T-helper 1 cell treated with Interleukin-12 subunit alpha and Interleukin-12 subunit beta and Interleukin-4 antibody, amounts not matched to agents 30 ng/mL and 1 ng/mL, for 36 hours (primary cell): ENCODE measurements at regions not wholly inside any gene's neighbourhood (a gene's known extent, or its start where the extent isn't known, plus 50 kb on each side); places are given as distances from the start of the nearest gene placed in this dataset.
"Not testable (repeated sequence)": the region's sequence is repeated elsewhere in the genome, so short reads cannot be mapped to it uniquely, and the experiment has no call there.

Source experiments
- intact Hi-C: fragments of 100-400 bp; cut with micrococcal nuclease; formaldehyde crosslinking; loops from one replicate; pipeline ENCODE4 v1.15.1; 2024

DNA sequence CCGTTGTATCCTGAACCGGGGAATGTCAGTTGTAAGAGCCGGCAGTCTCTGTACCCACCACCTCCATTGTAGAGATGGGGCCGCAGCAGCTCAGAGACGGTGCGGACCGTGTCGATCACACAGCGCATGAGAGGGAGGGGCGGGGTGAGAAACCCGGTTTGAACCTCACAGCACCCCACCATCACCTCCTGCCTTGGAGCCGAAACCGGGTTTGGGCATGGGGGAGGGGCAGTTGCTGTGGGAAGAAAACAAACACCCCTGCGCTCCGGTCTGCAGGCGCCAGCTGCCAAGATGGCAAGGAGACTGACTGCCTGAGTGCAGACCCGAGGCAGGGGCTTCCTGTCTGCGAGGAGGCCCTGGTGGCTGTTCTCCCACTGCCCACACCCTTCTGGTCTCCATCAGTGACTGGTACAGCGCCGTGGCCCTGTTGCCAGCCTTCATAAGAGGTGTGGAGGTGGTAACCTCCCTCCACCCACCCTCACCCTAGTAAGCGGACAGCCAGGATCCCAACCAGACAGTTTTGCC lies 69.2 kb upstream of the SSBP3 start:
- intact Hi-C loops: no loop called here

DNA sequence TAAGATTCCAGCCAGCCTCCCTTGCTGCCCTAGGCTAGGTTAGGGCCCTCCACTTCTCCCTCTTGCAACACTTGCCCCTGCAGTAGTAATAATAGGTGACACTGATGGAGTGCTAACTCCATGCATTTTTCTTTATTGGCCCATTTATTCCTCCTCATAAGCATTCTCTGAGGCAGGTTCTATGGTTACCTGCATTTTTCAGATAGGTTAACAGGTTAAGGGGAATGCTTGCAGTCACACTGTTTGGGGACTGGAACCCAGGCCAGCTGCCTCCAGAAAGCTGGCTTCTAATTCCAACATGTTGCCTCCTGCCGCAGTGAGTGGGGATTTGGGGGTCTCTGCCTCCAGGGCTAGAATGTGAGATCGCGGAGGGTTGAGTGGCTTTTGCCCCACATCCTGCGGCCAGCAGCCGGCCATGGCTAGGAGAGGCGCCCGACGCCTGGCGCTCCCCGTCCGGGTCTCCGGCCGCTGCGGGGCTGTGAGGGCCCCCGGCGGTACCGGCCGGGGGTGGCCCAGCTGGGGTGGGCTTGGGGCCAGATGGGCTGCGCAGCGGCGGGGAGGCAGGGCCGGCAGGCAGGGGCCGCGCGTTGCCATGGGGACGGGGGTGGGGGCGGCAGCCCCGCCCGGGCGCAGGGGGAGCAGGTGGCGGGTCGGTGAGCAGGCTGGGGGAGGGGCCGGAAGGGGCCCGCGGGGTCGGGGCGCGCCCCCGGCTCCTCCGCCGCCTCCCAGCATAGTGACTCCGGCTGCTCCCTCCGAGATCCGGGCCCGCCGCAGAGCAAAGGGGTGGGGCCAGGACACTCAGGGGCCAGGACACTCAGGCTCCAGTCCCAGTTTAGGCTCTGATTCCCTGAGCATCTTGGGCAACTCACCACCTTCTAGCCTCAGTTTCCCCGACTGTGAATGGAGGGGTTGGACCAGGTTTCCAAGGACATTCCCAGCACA lies 68.4 kb upstream of the SSBP3 start:
- intact Hi-C loops: loop anchor here (1.0 kb wide), 1 partner anchor 10 kb away; no protein-coding TSS in a partner anchor

DNA sequence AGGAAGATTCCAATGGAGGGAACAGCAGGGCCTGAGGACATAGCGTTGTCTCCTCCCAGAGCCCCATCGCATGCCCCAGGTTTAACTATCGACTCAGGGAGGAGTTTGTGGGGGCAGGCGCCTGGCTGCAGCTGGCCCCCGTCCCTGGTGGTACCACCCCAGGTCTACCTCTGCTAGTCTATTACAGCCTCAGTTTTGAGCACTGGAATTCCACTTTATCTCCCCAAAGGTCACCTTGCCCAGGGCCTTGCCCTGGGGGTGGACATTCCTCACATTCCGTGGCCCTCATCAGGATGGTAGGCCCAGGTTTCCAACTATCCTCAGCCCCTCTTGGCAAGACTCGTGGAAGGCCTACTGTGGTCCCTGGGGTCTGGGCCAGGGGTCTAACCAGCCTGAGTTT lies 65.4 kb upstream of the SSBP3 start:
- intact Hi-C loops: no loop called here

DNA sequence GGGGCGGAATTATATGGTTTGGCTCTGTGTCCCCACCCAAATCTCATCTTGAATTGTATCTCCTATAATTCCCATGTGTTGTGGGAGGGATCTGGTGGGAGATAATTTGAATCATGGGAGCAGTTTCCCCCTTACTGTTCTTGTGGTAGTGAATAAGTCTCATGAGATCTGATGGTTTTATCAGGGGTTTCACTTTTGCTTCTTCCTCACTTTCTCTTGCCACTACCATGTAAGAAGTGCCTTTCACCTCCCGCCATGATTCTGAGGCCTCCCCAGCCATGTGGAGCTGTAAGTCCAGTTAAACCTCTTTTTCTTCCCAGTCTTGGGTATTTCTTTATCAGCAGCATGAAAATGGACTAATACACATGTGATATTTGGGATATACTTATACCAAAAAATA lies 63.2 kb upstream of the SSBP3 start:
- intact Hi-C loops: not testable (repeated sequence)

DNA sequence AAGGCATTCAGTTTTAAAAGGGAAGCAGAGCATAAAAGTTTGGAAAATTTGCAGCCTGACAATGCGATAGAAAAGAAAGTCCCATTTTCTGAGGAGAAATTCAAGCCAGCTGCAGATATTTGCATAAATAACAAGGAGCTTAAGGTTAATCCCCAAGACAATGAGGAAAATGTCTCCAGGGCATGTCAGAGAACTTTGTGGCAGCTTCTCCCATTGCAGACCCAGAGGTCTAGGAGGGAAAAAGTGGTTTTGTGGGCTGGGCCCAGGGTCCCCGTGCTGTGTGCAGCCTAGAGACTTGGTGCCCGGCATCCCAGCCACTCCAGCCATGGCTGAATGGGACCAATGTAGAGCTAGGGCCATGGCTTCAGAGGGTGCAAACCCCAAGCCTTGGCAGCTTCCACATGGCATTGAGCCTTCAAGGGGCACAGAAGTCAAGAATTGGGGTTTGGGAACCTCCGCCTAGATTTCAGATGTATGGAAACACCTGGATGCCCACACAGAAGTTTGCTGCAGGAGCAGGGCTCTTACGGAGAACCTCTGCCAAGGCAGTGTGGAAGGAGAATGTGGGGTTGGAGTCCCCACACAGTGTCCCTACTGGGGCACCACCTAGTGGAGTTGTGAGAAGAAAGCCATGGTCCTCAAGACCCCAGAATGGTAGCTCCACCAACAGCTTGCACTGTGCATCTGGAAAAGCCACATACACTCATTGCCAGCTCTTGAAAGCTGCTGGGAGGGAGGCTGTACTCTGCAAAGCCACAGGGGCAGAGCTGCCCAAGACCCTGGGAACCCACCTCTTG lies 62.3 kb upstream of the SSBP3 start:
- intact Hi-C loops: not testable (repeated sequence)

DNA sequence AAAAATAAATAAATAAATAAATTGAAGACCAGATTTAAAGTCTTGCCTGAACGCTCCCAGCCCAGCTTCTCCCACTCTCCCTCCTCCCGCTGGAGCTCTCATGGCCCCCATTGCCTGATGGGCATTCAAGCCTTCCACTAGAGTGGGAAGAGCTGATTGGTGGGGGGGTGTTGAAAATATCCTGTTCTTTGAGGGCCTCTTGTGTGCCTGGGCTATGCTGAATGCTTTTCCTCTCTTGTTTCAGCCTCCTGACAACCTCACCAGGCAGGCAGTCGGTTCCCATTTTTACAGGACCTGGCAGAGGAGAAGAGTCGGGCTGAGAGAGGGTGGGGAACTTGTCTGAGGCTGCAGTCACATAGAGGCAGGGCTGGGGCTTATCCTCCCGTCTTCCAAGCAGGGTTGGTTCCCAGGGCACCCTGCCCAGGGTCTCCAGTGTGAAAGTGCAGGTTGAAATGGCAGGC lies 59.2 kb upstream of the SSBP3 start:
- intact Hi-C loops: no loop called here

DNA sequence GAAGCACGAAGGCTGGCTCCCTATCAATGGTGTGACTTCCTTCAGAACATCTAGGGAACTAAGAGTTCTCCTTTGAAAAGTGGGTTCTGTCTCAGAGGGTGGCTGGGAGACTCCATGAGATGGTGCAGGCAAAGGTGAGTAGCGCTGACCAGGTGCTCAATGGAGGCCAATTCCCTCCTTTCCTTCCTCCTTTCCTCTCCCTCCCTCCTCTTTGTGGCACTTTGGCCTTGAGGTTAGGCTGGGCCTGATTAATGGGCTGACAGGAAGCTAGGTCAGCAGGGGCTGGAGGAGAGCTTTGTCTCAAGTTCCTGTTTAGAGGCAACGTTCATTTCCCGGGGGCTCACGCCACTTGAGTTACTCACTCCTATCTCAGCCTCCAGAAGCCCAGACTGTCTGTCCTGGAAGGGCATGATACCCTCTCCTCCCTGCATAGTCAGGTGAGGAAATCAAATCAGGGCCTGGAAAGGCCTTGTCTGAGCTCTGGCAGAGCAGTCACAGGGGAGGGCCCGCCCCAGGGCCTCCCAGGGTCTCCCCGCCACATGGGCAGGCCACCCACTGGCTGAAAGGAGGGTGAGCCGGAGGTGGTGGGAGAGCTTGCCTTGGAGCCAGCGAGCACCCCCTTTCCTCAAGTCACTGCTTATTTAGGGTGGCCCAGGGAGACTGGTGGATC lies 58.4 kb upstream of the SSBP3 start:
- intact Hi-C loops: loop anchor here (1.0 kb wide), 1 partner anchor 10 kb away; no protein-coding TSS in a partner anchor

DNA sequence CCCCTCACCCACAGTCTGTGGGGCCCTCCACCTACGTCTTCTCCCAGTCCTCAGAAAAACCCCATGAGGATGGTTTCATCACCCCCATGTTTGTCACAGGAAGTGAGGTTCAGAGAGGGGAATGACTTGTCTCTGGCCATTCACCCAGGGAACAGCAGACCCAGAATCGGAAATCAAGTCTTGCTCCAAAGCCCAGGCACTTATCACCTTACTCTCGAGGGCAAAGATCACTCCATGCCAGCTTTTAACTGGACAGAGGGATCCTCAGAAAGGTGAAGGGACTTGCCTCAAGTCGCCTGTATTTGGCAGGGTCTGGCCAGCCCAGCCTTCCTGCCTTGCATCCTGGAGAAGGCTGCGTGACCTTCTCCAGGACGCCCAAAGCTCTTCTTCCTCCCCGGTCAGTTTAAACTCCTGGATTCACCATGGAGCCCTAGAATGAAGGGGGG lies 57.9 kb upstream of the SSBP3 start:
- intact Hi-C loops: loop anchor here (1.0 kb wide), 1 partner anchor 10 kb away; no protein-coding TSS in a partner anchor

DNA sequence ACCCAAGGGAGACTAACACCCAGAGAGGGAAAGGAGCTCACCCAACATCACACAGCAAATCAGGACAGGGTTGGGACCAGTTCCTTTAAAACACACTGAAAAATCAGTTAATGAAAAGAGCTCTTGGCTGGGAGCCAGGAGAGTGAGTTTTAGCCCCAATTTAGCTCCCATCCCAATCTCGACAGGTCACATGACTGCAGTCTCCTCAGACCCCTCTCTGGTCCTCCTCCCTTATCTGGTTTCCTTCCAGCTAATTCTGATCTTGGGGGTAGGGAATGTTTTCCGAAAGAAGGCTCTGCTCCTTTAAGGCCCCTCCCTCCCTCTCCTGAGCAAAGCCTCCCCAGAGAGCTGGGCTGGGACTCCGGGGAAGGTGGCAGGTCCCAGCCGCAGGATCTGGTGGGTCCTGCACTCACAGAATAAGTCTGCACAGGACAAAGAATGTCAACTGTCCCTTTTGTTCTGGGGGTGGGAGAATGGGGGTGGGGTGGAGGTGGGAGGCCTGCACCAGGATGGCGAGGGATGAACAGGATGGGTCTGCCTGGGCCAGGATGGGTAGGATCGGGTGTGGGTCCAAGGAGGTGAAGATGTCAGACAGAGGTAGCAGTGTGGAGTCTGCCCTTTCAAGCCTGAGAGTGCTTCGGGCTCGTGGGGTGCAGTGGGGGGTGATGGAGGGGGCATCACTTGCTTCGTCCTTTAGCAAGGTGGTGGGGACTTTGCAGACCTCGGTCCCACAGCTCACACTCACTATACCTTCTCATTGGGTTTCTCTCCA lies 57.3 kb upstream of the SSBP3 start:
- intact Hi-C loops: loop anchor here (1.0 kb wide), 1 partner anchor 11 kb away; no protein-coding TSS in a partner anchor

DNA sequence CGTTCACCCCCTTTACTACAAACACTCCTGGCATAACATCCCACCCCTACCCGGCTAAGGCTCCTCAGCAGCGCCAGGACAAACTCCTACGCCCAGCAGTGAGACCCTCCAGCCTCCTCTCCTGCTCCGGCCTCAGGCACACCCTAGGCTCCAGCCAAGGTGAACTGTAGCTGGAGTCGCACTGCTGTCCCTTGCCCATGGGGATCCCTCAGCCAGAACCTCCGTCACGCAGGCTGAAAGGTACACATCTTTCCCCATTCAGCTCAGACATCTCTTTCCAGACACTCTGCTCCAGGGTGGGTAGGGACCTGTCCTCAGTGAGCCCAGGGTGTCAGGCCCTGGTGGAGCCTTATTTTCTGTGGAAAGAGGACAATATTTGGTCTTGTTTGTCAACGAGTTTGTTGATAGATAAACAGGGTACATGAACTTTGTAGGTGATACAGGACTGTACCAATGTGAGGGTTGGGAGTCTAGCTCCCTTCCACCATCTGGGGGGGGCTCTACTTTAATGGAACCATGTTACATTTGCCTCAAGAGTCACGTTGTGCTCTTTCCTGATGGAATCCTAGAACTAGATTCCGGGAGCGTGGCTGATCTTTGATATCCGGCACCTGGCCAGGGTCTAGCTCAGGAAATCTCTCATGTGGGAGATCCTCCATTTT lies 56.5 kb upstream of the SSBP3 start:
- intact Hi-C loops: no loop called here

DNA sequence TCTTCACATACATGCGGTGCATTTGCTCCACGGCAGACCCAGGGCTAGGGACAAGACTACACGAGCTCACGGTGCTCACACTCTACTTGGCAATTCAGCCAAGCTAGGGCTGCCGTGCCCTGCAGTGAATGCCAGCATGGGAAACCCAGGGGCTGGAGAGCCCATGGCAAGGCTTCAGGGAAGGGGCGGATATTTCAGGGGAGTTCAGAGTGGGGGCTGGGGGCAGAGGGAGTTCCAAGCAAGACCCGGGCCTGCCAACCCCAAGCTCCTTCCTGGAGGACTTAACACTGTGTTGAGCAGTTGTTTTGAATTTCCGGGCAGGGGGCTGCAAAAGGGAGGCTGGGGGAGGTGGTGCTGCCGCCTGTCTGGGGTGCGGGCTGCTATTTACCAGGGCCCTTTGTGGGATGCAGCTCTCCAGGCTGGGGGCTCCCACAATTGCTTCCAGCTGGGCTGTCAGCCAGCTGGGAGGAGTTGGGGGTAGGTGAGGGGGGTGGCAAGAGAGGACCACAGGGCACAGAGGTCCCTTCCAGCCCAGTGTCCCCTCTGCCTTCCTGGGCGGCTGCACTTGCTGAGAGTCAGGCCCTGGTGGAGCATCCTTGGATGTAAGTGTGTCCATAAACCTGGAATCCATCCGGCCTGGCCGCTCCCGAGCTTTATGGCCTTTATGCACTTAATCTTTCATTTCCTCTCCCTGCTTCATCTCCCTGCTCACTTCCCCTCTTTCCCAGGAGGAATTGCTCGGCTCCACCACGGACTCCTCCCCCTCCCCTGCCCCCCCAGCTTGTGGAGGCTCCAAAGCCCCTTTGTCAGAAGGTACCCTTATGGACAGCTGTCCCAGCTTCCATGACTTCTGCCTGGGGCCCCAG lies 55.8 kb upstream of the SSBP3 start:
- intact Hi-C loops: no loop called here

DNA sequence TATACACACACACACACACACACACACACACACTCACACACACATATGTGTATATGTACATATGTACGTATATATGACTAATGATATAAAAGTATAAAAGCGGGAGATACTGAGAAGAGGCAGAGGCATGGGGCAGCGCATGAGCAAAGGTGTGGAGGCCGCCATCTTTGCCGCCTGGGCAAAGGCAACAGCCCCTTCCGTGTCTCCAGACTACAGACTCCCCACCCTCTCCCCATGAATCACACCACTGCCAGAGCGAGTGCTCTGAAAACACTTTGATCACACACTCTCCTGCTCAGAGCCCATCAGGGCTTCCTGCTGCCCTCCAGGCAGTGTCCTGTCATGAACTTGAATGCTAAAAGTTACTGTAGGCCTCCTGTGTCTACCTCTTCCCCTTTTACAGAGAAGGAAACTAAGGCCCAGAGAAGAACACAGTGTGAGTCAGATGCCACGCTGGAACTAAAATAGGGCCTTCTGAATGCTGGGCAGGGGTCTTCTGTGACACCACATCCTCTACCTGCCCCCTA lies 54.7 kb upstream of the SSBP3 start:
- intact Hi-C loops: no loop called here

DNA sequence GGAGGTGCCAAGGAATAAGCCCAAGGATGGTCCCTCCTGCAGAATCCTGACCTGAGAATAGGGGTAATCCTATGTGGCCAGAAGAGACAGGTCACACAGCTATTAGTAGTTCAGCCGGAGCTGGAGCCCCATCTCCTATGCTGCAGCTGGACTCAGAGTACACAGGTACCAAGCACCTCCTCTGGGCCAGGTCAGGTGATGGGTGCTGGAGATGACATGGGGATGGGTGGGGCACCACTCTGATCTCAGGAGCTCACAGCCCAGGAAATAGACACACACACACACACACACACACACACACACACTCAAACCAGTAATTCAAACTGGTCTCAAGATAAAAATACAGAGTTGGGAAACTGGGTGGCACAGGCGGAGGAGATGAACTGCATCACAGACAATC lies 54.2 kb upstream of the SSBP3 start:
- intact Hi-C loops: no loop called here

DNA sequence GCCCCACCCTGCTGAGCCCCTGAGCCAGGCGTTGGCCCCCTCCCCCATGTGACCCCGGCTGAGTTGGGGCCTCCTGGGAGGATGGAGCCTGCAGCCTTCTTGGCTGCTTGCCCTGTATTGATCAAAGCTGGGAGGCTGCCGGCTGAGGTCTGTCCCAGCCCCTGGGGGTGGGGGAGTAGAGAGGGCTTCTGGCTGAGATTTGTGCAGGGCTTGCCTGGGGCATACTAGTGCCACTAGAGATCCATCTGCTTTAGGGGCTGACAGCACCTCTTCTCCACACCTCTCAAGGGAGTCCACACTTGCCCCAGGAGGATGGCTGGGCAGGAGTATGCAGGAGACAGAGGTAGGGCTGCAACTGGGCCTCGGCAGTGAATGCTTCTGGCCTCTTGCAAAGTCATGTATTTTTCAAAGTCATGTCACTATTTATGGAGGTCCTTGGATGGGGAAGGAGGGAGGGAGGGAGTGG lies 53.6 kb upstream of the SSBP3 start:
- intact Hi-C loops: no loop called here

DNA sequence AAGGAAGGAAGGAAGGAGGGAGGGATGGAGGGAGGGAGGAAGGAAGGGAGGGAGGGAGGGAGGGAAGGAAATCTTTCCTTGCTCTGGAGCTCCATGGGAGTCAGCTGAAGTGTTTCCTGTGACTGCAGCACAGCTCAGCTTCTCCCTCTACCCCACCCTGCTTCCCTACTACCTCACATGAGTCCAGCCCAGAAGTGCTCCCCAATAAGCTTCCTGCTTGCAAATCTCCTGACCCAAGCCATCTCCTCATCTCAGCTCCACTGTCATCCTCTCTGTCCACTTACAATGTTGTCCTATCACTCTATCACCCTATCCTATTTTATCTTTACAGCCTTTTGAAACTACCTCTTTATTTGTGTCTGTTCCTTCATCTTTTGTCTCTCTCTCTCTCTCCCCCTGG lies 52.9 kb upstream of the SSBP3 start:
- intact Hi-C loops: no loop called here

DNA sequence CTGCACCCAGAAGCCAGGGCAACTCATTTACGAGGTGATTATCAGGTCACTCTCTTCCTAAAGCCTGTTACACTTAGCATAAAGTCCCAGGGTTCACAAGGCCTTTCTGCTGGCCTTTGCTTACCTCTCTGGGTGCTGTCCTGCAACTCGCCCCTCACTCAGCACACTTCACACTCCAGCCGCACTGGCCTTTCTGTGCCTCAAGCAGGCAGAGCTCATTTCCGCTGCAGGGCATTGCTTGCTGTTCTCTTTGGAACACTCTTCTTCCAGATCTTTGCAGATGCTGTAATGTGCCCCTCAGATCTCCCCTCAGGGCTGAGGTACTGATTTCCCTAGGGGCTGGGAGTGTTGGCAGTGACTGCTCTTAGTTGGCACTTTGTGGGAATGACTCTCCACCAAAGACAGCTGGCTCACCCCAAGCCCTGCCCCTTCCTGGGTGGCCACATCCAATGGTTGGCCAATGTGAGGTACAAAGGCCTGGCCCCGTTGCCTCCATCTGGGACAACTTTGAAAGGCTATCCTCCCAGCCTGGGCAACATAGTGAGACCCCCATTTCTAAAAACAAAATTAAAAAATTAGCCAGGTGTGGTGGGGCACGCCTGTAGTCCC lies 50.8 kb upstream of the SSBP3 start:
- intact Hi-C loops: no loop called here

DNA sequence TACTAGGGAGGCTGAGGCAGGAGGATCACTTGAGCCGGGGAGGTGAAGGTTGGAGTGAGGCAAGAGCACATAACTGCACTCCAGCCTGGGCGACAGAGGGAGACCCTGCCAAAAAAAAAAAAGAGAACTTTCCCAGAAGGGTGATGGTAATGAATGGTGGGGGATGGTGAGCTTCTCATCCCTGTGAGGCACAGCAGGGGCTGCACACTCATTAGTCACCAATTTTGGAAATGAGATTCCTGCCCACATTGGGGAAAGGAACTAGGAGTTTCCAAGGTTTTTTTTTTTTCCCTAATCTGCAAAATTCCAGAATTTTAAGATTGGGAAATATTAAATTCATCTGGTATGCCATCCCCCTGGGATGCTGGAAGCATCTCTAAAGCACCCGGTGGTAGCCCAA lies 50.2 kb upstream of the SSBP3 start:
- intact Hi-C loops: no loop called here
